AG04450 (cell line): ENCODE measurements at regions not wholly inside any gene's neighbourhood (a gene's known extent, or its start where the extent isn't known, plus 50 kb on each side); places are given as distances from the start of the nearest gene placed in this dataset.

Source experiments
- CTCF ChIA-PET: fragments of 300-600, 350-600 bp; formaldehyde crosslinking; extraction: SDS; loops from one replicate; lab custom pipeline; 2022; ENCODE audit warnings: antibody characterized with exemption, inconsistent platforms; lab: Charles Lee
- POLR2A ChIA-PET: fragments of 350-600 bp; formaldehyde crosslinking; extraction: SDS; loops from one replicate; lab custom pipeline; 2021; ENCODE audit warnings: antibody characterized with exemption, inconsistent platforms; lab: Yijun Ruan, JAX
- DNase-seq: peaks from one replicate; pipeline ENCODE4 v3.0.0-alpha.2; 2011; ENCODE audit warnings: low read depth, low spot score
- H3K27ac ChIP-seq: one replicate; pipeline ENCODE4 v1.5.1; 2012; ENCODE audit warnings: low read depth, low read length, control low read depth
- H3K27me3 ChIP-seq: one replicate; pipeline ENCODE4 v1.6.0; 2012; ENCODE audit warnings: low read length; ENCODE audit not compliant: control insufficient read depth, insufficient read depth
- H3K4me3 ChIP-seq: 2 replicates; pipeline ENCODE4 v1.5.1; 2011; ENCODE audit warnings: mild to moderate bottlenecking, low read depth, low read length, control low read depth
- H3K9me3 ChIP-seq: 2 replicates; pipeline ENCODE4 v1.5.1; 2012; ENCODE audit warnings: low read length; ENCODE audit not compliant: control insufficient read depth, insufficient read depth
- TF ChIP-seq, protein P1 (sequence below): IDR thresholded peaks from 2 replicates; pipeline ENCODE4 v1.5.1; 2011; ENCODE audit warnings: low read depth, low read length, control low read depth, inconsistent platforms

DNA sequence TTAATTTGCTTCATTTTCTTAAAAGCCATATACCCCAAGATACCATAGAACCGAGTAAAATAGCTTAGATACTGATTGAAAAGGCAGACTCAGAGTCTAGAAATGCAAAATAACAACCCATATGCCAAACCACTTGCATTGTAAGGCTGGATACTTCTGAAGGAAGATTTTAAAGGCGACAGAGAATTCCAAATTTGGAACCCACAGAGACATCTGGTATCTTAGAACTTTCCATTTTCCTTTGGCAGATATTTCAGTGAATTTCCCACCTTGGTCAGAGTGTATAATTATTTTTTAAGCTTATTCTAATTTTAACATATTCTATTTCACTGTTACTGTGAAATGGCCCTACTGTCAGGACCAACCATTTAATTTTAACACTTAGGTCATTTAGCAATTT, 186.4 kb upstream of the E2F7 start:
- ChIA-PET POLR2A (no interaction called here), CTCF (no interaction called here)
- H3K27ac ChIP-seq, result no peak overlapping the region
- no peaks in the 10 kb centered on the region for H3K9me3 ChIP-seq
- no peak for DNase-seq
- no peak overlapping the region for H3K4me3 ChIP-seq
- TF ChIP-seq, protein P1, sequence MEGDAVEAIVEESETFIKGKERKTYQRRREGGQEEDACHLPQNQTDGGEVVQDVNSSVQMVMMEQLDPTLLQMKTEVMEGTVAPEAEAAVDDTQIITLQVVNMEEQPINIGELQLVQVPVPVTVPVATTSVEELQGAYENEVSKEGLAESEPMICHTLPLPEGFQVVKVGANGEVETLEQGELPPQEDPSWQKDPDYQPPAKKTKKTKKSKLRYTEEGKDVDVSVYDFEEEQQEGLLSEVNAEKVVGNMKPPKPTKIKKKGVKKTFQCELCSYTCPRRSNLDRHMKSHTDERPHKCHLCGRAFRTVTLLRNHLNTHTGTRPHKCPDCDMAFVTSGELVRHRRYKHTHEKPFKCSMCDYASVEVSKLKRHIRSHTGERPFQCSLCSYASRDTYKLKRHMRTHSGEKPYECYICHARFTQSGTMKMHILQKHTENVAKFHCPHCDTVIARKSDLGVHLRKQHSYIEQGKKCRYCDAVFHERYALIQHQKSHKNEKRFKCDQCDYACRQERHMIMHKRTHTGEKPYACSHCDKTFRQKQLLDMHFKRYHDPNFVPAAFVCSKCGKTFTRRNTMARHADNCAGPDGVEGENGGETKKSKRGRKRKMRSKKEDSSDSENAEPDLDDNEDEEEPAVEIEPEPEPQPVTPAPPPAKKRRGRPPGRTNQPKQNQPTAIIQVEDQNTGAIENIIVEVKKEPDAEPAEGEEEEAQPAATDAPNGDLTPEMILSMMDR, result no peak
- no peaks in the 10 kb centered on the region for H3K27me3 ChIP-seq

DNA sequence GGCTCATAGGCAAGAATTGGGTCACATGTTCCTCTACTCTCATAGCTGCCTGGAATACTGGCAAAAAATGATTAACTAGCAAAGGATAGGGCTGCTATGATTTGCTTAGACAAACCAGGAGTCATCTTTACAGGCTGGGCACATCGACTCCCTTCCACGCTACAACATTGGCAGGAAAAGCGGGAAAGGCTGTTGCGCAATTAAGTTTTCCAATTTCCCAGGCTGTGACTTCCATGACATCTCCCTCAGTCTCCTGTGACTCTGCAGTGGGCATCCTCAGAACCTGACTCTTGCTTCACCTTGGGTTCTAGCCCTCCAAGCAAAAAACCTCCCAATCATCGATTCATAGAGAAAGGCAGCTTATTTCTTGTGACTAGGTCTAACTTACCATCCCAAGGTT, 184.5 kb upstream of the E2F7 start:
- POLR2A ChIA-PET, result no interaction called here
- TF ChIP-seq, protein P1, result no peak
- CTCF ChIA-PET, result no interaction called here

DNA sequence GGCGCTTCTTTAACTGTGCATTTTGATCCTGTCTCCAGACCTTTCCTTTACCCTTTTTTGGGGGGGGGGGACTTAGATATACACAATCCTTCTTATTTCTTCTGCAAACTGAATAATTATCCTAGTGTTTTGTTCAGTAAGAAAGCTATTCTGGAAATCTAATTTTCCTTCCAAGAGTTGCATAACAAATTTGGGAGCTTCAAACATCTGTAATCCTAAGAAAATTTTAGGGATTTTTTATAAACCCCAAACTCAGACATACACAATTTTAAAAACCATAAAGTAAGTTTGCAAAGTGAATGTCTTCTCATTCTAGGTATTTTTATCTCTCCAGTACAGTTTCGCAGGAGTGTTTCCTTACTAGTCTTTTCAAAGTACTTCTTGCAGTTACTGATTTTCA, 182.7 kb upstream of the E2F7 start:
- H3K27me3 ChIP-seq, result no peaks in the 10 kb centered on the region
- ChIA-PET POLR2A (no interaction called here), CTCF (interaction anchor here (0.7 kb wide), 1 partner anchor 68 kb away, joined by 3 read pairs; no protein-coding TSS in a partner anchor)
- TF ChIP-seq, protein P1, result no peak
- H3K4me3 ChIP-seq, result no peak overlapping the region
- DNase-seq, result no peak
- no peaks in the 10 kb centered on the region for H3K9me3 ChIP-seq
- H3K27ac ChIP-seq, result no peak overlapping the region

More for the DNA sequence above, 184.5 kb upstream of the E2F7 start:
- Histone ChIP-seq H3K9me3 (no peaks in the 10 kb centered on the region), H3K27me3 (no peaks in the 10 kb centered on the region), H3K4me3 (no peak overlapping the region), H3K27ac (no peak overlapping the region)
- no peak for DNase-seq

DNA sequence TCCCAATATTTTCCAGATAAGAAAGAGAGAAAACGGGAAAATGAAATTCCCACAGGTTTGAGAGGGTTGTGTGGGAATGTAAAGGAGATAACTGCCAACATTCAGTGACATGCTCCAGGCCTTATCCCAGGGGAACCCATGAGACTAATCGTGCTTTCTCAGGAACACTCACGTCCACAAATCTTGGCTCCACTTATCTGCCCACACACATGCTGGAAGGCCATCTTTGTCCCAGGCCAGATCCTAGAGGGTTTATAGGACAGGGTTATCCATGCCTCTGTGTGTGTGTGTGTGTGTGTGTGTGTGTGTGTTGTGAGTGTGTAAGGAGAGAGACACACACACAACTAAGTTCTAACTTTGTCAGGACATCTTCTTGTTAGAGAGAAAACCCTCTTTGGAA, 182.2 kb upstream of the E2F7 start:
- no peak overlapping the region for H3K27ac ChIP-seq
- CTCF ChIA-PET, result interaction anchor here (0.7 kb wide), 2 partner anchors 62 to 68 kb away, joined by 3 read pairs; no protein-coding TSS in a partner anchor

DNA sequence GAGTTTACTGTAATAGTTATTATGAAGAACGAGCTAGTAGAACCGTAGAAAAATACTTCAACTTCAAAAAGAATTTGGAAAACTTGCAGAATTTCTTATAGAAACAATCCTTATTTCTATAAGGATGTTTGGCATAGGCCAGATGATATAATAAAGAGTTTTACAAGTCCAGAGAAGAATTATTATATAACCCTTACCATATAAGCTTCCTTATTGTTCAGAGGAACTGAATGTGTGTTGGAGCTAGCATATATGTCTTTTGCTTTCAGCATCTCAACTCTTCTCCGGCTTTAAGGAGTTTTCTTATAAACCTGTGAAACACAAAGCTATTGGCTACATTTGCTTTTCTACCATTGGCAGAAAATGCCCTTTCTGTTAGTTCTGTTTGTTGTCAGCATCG, 178.0 kb upstream of the E2F7 start:
- Histone ChIP-seq H3K27ac (no peak overlapping the region), H3K9me3 (no peaks in the 10 kb centered on the region), H3K27me3 (no peaks in the 10 kb centered on the region), H3K4me3 (no peak overlapping the region)
- TF ChIP-seq, protein P1, result no peak
- DNase-seq, result no peak
- POLR2A ChIA-PET, result no interaction called here
- CTCF ChIA-PET, result no interaction called here

More for the DNA sequence above, 182.2 kb upstream of the E2F7 start:
- TF ChIP-seq, protein P1, result no peak
- no peak for DNase-seq
- H3K9me3 ChIP-seq, result no peaks in the 10 kb centered on the region
- POLR2A ChIA-PET, result no interaction called here
- no peaks in the 10 kb centered on the region for H3K27me3 ChIP-seq
- no peak overlapping the region for H3K4me3 ChIP-seq
